ENCODE measurements at regions not wholly inside any gene's neighbourhood (a gene's known extent, or its start where the extent isn't known, plus 50 kb on each side); places are given as distances from the start of the nearest gene placed in this dataset.

GRCh38 chr18:78859686-78860085 is 119.9 kb upstream of the SALL3 start:
- FAIRE-seq, result no peak
- no peak for TF ChIP-seq CTCF (optimal IDR thresholded peaks at IDR 0.05 in 1 of 3, IDR thresholded peaks at IDR 0.05 in 1 of 3, conservative IDR thresholded peaks at IDR 0.05 in 1 of 3; ENCODE audit: extremely low read depth in 1 of 3, insufficient read depth in 2 of 3, low read length in 3 of 3)
- TF ChIP-seq EZH2 (IDR thresholded peaks at IDR 0.05; ENCODE audit: low read length), result no peak
- Histone ChIP-seq H3K36me3 (ENCODE audit: control insufficient read depth in 2 of 2, extremely low read depth in 1 of 2, insufficient read depth in 2 of 2, low read length in 2 of 2) (no peaks in the 10 kb centered on the region), H3K4me2 (ENCODE audit: control insufficient read depth, extremely low read depth, insufficient read depth, low read depth, low read length) (no peak overlapping the region), H4K20me1 (ENCODE audit: control insufficient read depth, extremely low read depth, insufficient read depth, low read length) (no peaks in the 10 kb centered on the region), H3K9me3 (ENCODE audit: control insufficient read depth, low read depth, low read length) (peaks cover 14% of the 10 kb centered on the region), H3K4me1 (ENCODE audit: control insufficient read depth, extremely low read depth, insufficient read depth, low read length) (no peaks in the 10 kb centered on the region), H3K9ac (ENCODE audit: control insufficient read depth, extremely low read depth, insufficient read depth, low read length) (no peak overlapping the region), H2AFZ (ENCODE audit: control insufficient read depth, low read length) (no peak overlapping the region), H3K9me1 (ENCODE audit: control insufficient read depth, extremely low read depth, insufficient read depth, low read length) (no peaks in the 10 kb centered on the region), H3K79me2 (ENCODE audit: control insufficient read depth, insufficient read depth, low read length) (no peaks in the 10 kb centered on the region), H3K27ac (ENCODE audit: control insufficient read depth, insufficient read depth, low read length) (no peak overlapping the region), H3K27me3 (ENCODE audit: control insufficient read depth, extremely low read depth, insufficient read depth, low read length) (no peaks in the 10 kb centered on the region), H3K4me3 (ENCODE audit: control insufficient read depth in 2 of 3, extremely low read depth in 1 of 3, insufficient read depth in 2 of 3, low read depth in 1 of 3, low read length in 3 of 3) (no peak overlapping the region)
- DNase-seq (ENCODE audit: low read depth, low spot score), result no peak
- dilution Hi-C loops (cut with MboI; ENCODE audit: extremely low pct_ligation_motif_present, low sequenced_read_pairs), result no loop called here

GRCh38 chr18:78860117-78860516 is 119.5 kb upstream of the SALL3 start:
- Histone ChIP-seq H3K9ac (ENCODE audit: control insufficient read depth, extremely low read depth, insufficient read depth, low read length) (no peak overlapping the region), H3K9me1 (ENCODE audit: control insufficient read depth, extremely low read depth, insufficient read depth, low read length) (no peaks in the 10 kb centered on the region), H3K4me3 (ENCODE audit: control insufficient read depth in 2 of 3, extremely low read depth in 1 of 3, insufficient read depth in 2 of 3, low read depth in 1 of 3, low read length in 3 of 3) (no peak overlapping the region), H3K36me3 (ENCODE audit: control insufficient read depth in 2 of 2, extremely low read depth in 1 of 2, insufficient read depth in 2 of 2, low read length in 2 of 2) (no peaks in the 10 kb centered on the region), H2AFZ (ENCODE audit: control insufficient read depth, low read length) (no peak overlapping the region), H4K20me1 (ENCODE audit: control insufficient read depth, extremely low read depth, insufficient read depth, low read length) (no peaks in the 10 kb centered on the region), H3K4me2 (ENCODE audit: control insufficient read depth, extremely low read depth, insufficient read depth, low read depth, low read length) (no peak overlapping the region), H3K27ac (ENCODE audit: control insufficient read depth, insufficient read depth, low read length) (no peak overlapping the region), H3K79me2 (ENCODE audit: control insufficient read depth, insufficient read depth, low read length) (no peaks in the 10 kb centered on the region), H3K4me1 (ENCODE audit: control insufficient read depth, extremely low read depth, insufficient read depth, low read length) (no peaks in the 10 kb centered on the region), H3K27me3 (ENCODE audit: control insufficient read depth, extremely low read depth, insufficient read depth, low read length) (no peaks in the 10 kb centered on the region), H3K9me3 (ENCODE audit: control insufficient read depth, low read depth, low read length) (peaks cover 12% of the 10 kb centered on the region)
- dilution Hi-C loops (cut with MboI; ENCODE audit: extremely low pct_ligation_motif_present, low sequenced_read_pairs), result no loop called here
- FAIRE-seq (no peak), DNase-seq (ENCODE audit: low read depth, low spot score) (no peak)
- no peak for TF ChIP-seq EZH2 (IDR thresholded peaks at IDR 0.05; ENCODE audit: low read length)
- TF ChIP-seq CTCF (optimal IDR thresholded peaks at IDR 0.05 in 1 of 3, IDR thresholded peaks at IDR 0.05 in 1 of 3, conservative IDR thresholded peaks at IDR 0.05 in 1 of 3; ENCODE audit: extremely low read depth in 1 of 3, insufficient read depth in 2 of 3, low read length in 3 of 3), result no peak

Measured in keratinocyte (primary cell).